Activated T-cell treated with anti-CD3 and anti-CD28 coated beads for 24 hours (primary cell): ENCODE measurements at regions not wholly inside any gene's neighbourhood (a gene's known extent, or its start where the extent isn't known, plus 50 kb on each side); places are given as distances from the start of the nearest gene placed in this dataset.

Experiments
- DNase-seq: peaks from one replicate; pipeline ENCODE4 v3.0.0-alpha.2; 2020; ENCODE audit warnings: low read depth

GRCh38 chr2:120866071-120866470 lies 130.4 kb downstream of the GLI2 start:
- no peak for DNase-seq

DNA sequence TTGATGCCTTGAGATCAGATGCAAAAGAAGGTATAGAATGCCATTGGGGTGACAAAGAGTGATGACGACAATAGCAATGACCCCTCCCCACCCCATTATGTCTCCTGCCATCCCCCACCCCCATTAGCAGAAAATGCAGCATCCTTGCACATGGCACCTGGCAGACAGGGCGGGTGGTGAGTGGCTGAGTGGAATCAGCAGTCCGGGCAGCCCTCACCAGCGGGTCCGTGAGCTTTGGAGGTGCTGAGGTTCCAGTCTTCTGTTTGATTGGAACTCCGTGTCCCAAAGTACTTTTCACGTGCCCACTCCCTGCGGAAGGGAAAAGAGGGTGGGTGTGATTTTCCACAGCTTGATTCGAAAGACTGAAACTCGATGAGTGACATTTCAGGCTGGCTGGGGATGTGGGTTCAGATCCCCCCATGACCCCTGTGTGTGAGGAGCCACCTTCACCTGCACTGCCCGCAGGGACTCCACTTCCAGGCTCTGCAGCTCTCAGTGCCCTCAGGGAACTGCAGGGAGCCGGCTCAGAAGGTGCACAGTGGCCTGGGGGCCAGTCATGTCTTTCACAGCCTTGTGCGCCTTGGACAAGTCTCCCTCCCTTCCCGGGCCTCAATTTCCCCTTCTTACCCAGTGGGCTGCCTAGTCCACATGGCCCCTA lies 130.9 kb downstream of the GLI2 start:
- no peak for DNase-seq

DNA sequence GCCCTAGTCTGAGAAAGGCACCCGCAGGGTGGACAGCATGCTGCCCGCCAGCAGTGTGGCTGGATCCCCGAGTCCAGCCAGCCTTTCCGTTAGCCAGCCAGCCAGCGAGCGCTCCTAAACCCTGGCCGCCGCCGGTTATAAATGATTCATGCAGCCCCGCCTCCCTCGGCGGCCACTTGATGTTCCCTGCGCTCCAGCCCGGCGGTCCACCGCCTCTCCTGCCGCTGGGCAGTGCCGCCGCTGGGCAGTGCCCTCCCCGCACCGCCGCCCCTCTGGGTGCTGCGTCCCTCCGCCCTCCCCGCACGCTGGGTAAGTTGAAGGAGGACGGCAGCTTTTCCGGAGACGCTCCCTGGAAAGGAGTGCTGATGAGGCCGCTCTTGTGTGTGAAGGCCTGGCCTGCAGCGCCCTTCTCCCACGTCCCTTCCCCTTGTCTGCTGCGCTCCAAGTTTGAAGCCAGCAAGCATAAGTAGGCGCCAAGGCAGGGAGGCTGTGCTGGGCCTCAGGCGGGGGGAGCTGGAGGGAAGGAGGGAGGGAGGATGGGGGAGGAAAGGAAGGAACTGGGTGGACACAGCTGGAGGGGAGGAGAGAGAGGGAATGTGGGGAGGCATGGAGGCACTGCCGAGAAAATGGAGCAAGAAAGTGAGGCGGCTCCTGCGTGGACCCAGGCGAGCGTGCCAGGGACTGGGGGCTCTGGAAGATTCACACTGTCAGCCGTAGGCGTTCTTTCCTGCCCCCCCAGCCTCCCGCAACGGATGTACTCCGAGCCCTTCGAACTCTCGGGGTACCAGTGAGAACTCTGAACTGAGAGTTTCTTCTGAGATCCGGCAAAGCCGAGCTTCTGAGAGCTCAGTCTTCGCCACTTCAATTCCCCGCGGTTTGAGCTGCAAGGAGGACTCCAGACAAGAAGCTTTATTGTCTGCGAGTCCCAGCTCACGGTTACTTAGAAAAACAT lies 131.9 kb downstream of the GLI2 start:
- no peak for DNase-seq

GRCh38 chr2:120868366-120868765 lies 132.7 kb downstream of the GLI2 start:
- DNase-seq: no peak

- no peak for DNase-seq
These were observed 133.5 kb downstream of the GLI2 start for GRCh38 chr2:120869036-120869729.

DNA sequence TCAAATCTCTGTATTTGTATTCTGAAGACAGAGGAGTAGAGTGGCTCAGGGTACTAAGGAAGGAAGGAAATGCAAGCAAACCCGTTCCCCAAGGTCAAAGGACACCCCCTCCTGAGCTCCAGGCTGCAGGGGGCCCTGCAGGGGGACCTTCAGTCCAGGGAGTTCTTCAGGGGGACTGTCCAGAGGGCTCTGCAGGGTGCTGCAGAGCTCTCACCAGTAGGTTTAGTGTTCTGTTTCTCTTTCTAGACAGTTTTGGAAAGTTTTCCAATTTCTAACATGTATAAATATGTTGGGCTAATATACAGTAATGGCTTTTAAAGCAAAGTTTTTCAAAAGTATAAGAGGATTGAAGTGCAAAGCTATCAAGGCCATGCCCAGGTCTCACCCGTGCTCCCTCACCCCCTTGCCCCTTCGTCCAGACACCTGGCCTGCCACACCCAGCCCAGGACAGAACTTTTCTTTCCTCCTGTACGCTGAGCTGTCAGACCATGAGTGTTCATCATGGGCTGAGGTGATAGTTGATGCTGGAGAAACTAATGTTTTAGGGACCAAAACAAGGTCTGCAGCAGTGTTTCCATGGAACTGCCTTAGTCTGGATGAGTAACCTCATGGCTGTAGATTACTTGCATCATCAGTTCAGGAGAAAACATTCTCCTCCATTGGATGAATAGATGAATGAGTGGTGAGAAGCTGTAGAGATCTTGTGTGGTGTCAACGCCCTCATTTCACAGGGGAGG lies 134.2 kb downstream of the GLI2 start:
- no peak for DNase-seq

GRCh38 chr2:120870467-120870788 lies 134.8 kb downstream of the GLI2 start:
- no peak for DNase-seq

- no peak for DNase-seq
These were observed 135.5 kb downstream of the GLI2 start for GRCh38 chr2:120871016-120871635.

DNA sequence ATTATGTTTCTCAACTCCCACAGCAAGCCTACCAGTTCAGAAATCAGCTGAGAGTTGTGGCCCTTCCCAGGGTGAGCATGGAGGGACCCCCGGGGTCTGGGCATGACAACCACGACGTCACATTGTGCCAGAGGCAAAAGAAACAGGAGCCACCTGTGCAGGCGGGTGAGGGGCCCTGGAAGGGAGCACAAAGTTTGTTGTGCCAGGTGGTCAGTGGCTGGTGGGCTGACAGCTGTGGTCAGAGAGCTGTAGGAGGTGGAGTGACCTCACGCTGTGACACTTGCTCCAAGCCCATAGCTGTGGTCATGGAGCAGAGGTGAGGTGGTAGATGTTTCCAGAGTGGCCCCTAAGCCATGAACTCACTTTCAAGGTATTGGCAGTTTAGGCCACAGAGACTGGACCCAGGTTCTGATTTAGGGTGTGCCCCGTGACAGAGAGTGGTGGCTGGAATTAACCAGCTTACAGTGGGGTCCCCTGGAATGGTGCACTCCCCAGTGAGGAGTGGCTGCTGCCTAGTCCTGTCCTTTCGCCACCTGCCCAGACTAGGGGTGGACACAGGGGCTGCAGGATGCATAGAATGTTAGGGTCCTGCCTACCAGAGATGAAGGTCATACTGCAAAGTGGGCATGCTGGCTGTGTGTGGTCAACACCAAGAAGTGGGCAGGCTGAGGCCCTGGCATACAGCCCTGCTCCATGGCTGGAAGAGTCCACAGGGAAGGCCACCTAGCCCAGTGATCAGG lies 136.4 kb downstream of the GLI2 start:
- DNase-seq: no peak

GRCh38 chr2:120873958-120874887 lies 138.6 kb downstream of the GLI2 start:
- DNase-seq: no peak

- no peak for DNase-seq
These were observed 139.2 kb downstream of the GLI2 start for GRCh38 chr2:120874888-120875275.

GRCh38 chr2:120875431-120875830 lies 139.8 kb downstream of the GLI2 start:
- DNase-seq: no peak

DNA sequence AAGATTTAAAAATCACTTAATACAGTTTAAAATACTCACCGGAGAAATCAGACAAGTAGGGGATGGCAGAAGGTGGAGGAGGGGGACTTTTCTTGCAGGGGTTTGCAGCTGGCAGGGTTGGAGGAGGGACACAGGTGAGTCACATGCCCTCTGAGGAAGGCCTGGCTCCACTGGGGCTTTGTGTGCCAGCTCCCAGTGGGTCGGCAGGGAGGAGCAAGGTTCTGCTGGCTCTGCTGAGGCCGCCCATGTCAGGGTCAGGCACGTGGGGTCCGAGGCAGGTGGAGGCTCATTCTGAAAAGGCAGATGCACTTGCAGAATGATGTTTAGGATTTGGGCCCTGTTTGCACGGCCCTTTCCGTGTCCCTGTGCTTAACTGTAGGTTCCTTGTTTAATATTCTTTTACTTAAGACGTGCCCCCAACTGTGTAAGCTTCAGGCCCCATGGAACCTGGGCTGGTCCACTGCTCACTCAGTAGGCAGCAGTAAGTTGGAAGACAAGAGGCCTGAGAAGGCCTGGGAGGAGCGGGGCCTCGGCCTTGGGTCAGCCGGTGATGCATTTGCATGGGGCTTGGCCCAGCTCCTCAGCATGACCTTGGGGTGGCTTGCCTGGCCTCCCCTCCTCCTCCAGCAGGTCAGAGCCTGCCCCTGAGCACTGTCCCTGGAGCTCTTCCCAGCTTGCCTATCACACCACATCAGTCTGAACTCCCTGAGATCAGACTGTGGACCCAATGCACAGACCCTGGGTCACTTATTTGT lies 141.0 kb downstream of the GLI2 start:
- DNase-seq: no peak

DNA sequence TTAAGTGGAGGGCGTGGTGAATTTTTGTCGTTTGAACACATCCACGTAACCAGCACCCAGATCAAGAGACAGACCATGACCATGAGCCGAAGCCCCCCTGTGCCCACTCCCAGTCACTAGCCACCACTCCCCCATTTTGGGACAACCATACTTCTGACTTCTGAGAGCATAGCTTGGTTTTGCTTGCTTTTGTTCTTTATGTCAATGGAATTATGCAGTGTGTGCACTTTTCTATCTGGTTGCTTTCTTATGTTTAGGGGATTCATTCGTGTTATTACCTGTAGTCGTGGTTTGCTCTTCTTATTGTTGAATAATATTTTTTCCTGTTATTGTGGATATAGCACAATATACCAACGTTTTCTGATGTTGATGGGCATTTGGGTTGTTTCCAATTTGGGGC lies 141.7 kb downstream of the GLI2 start:
- no peak for DNase-seq

DNA sequence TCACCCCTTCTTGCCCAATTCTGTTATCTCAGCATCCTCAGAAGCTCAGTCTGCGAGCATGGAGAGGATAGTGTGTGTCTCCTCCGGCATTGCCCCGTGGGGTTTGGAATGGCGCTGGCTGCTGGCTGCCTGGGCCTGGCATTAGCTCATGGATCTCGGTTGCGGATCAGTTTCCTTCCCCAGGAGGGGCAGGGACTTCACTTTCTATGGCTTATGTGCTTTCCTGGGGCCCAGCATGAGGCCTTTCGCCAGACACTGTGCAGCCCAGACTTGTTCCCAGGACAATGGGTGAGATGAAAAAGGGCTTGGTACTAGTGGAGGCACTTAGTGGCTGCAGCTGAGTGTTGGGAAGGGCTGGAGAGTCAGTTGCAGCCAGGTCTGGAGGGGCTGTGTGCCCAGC lies 143.3 kb downstream of the GLI2 start:
- no peak for DNase-seq

DNA sequence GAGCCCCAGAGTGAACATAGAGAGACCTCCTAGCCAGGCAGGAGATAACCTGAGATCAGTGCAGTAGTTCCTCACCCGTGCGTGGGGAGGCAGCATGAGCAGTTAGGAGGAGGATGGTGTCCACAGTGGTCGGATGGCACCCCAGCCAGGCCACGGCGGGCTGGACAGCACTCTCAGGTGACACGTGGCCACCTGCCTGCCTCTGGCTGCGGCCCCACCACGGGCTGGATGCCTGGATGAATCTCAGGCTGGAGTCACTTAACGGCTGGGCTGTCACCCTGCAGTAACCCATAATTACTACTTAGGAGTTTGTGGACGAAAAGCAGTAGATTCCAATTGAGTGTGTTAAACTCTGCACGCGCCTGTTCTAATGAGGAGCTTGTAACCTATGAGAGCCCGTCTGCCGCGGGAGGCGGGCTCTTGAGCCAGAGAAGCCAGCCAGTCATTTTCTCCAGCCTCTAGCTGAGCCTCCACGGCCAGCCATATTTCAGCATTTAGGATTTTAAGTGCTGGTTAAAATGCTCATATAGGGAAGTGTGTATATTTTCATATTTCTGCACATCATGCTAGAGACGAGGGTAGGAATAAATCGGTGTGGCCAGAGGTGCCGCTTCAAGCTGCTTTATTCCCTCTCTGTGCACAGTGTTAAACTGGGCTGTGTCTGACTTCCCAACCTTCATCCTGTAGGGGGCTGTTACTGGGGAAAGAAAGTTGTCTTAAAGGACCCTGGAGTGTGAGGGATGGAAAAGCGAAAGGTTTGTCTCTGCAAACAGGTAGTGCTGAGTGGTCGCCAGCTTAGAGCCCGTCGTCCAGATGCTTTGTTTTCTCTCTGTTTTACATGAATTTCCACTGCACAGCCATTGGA lies 144.0 kb downstream of the GLI2 start:
- DNase-seq: no peak

DNA sequence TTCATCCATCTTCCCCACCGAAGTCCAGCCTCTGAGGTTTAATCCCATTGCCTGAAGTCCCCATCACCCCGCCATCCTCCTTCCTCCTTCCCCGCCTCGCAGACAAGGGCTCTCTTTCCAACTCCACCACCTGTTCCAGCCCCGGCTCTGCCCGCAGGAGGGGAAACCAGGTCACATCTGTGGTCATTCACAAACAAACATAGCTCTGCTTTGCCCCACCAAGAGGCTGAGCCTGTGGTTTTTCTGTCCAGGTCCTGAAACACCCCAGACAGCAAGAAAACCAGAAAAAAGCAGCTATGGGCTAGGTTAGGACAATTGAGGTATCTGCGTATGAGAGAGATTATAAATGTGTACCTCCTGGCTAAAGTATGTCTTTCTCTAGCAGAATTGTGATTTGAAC lies 144.7 kb downstream of the GLI2 start:
- DNase-seq: no peak
